ENCODE measurements at regions not wholly inside any gene's neighbourhood (a gene's known extent, or its start where the extent isn't known, plus 50 kb on each side); places are given as distances from the start of the nearest gene placed in this dataset.
"Not testable (repeated sequence)": the region's sequence is repeated elsewhere in the genome, so short reads cannot be mapped to it uniquely, and the experiment has no call there.

- DNase-seq: no peak
Measured at GRCh38 chr3:162684260-162684659, 1187.7 kb downstream of the OTOL1 start.

GRCh38 chr3:162699291-162699690, 1202.7 kb downstream of the OTOL1 start:
- no peak for DNase-seq

- DNase-seq: no peak
Measured at GRCh38 chr3:162701211-162701610, 1204.6 kb downstream of the OTOL1 start.

GRCh38 chr3:162702768-162703385, 1206.3 kb downstream of the OTOL1 start:
- no peak for DNase-seq

DNA sequence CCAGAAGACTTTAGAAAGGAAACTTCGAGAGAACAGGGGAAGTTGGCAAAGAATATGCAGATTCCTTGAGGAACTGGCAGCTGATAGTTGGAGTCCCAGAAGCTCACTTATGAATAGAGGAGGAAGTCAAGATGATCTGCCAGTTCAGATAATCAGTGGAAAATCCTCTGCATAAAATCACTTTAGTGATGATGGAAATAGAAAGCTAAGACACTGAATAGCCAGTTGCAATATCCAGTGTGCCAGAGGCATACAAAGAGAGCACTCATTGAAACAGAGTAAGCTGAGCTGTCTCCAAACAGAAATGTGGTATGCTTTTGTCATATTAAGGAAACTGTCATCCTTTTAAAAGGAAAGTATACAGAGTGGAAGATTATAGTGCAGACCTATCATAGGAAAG, 1207.6 kb downstream of the OTOL1 start:
- no peak for DNase-seq

- no peak for DNase-seq
Measured at GRCh38 chr3:162704799-162705385, 1208.3 kb downstream of the OTOL1 start.

DNA sequence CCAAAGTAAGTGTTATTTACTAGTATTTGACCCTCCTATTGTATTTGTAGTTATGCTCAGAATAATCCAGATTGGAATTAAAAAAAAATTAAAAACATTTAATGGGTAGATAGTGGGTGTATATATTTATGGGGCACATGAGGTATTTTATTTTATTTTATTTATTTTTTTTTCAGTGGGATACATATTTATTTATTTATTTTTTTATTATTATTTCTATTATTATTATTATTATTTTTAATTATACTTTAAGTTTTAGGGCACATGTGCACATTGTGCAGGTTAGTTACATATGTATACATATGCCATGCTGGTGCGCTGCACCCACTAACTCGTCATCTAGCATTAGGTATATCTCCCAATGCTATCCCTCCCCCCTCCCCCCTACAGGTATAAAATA, 1211.8 kb downstream of the OTOL1 start:
- DNase-seq: not testable (repeated sequence)

- DNase-seq: not testable (repeated sequence)
Measured at GRCh38 chr3:162708942-162709706, 1212.5 kb downstream of the OTOL1 start.

GRCh38 chr3:162710332-162711112, 1213.9 kb downstream of the OTOL1 start:
- no peak for DNase-seq

GRCh38 chr3:162717074-162717473, 1220.5 kb downstream of the OTOL1 start:
- DNase-seq: not testable (repeated sequence)

- no peak for DNase-seq
Measured at GRCh38 chr3:162718697-162719096, 1222.1 kb downstream of the OTOL1 start.

- DNase-seq: no peak
Measured at GRCh38 chr3:162719684-162720341, 1223.2 kb downstream of the OTOL1 start.

GRCh38 chr3:162721736-162722135, 1225.1 kb downstream of the OTOL1 start:
- DNase-seq: no peak

DNA sequence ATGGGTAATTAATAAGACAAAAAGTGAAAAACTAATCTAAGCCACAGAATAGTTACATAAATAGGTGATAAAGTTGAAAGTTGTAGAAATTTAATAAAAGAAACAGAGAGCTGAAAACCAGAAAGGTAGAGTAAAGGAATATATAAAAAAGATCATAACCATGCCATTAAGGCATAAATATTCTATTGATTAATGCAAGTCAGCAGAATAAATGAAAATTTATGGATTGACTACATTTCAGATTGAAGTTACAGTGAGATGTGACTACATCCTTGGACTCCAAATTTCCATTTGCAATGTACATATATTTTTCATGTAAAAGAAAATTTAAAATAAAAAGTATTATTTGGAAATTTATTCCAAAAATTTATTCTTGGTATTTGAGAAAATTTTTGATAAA, 1225.7 kb downstream of the OTOL1 start:
- no peak for DNase-seq

- DNase-seq: not testable (repeated sequence)
Measured at GRCh38 chr3:162722796-162723195, 1226.2 kb downstream of the OTOL1 start.

GRCh38 chr3:162729686-162730085, 1233.1 kb downstream of the OTOL1 start:
- no peak for DNase-seq

DNA sequence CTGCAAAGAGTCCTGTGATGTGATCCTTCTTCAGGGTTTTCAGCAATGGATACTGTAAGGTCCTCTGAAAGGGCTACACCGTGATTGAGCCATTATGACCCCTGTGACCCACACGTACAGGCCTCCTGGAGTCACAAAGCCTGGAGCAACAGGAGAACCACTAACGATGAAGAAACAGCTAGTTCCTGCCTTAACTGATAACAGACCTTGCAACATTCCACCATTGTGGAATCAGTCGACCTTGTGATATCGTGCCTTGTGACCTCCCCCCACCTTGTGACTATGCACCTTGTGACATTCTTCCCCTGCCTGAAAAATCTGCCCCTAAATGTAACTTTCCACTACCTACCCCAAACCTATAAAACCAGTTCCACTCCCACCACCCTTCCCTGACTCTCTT, 1235.4 kb downstream of the OTOL1 start:
- not testable (repeated sequence) for DNase-seq

GRCh38 chr3:162738784-162739183, 1242.2 kb downstream of the OTOL1 start:
- DNase-seq: no peak

GRCh38 chr3:162740941-162741596, 1244.5 kb downstream of the OTOL1 start:
- DNase-seq: no peak

GRCh38 chr3:162742159-162742717, 1245.6 kb downstream of the OTOL1 start:
- DNase-seq: no peak

DNA sequence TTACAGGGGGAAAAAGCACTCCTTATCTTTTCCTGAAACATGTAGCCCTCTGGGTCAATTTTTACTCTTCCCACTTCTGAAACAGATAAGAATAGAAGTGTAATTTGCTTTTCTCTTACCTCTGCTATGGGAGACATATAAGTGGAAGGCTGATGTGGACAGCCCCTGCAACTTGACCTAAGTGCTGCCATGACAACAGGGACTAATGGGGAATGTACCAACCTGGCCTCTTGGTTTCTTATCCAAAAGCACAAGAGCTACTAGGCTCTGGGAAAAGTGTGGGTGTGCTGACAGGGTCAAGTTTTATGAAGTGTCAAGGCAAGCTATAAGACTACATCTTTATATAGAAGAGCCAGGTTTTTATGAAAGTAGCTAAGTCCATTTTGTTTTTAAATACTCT, 1246.5 kb downstream of the OTOL1 start:
- no peak for DNase-seq

DNA sequence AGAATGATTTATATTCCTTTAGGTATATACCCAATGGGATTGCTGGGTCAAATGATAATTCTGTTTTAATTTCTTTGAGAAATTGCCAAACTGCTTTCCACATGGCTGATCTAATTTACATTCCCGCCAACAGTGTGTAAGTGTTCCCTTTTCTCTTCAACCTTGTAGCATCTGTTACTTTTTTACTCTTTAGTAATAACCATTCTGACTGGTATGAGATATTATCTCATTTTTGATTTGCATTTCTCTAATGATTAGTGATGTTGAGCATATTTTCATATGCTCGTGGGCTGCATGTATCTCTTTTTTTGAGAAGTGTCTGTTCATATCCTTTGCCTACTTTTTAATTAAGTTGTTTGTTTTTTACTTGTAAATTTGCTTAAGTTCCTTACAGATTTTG, 1264.2 kb downstream of the OTOL1 start:
- no peak for DNase-seq

All from activated CD4-positive, alpha-beta T cell treated with anti-CD3 and anti-CD28 coated beads for 48 hours (primary cell).